OCI-LY7 (cell line): ENCODE measurements at regions not wholly inside any gene's neighbourhood (a gene's known extent, or its start where the extent isn't known, plus 50 kb on each side); places are given as distances from the start of the nearest gene placed in this dataset.

Experiments used
- BruUV-seq: library from RNA; stranded (reverse); fragments of 400-500 nt; replicated peaks from 2 replicates; lab custom pipeline; 2021; lab: Mats Ljungman, UMichigan
- CTCF ChIA-PET: fragments of 300-600 bp; sonication (Branson Sonifier 250); formaldehyde crosslinking; loops from one replicate; lab custom pipeline; 2022; ENCODE audit warnings: antibody characterized with exemption; ENCODE audit not compliant: unreplicated experiment; lab: Charles Lee
- POLR2A ChIA-PET: fragments of 300-600 bp; sonication (Branson Sonifier 250); formaldehyde crosslinking; loops from one replicate; lab custom pipeline; 2022; ENCODE audit warnings: antibody characterized with exemption; lab: Charles Lee
- DNase-seq: peaks from one replicate; pipeline ENCODE4 v3.0.0-alpha.2; 2015; ENCODE audit warnings: low spot score
- H2AFZ ChIP-seq: fragments of 200-600 bp; sonication (generic), shearing (Covaris generic); 2 replicates; pipeline ENCODE4 v1.6.1; 2014; ENCODE audit warnings: mild to moderate bottlenecking, antibody characterized with exemption, low read length, moderate library complexity
- H3K27ac ChIP-seq: fragments of 200-600 bp; sonication (generic); 2 replicates; pipeline ENCODE4 v1.5.1; 2014; ENCODE audit warnings: mixed run types, low read depth, mild to moderate bottlenecking, moderate library complexity, low read length, inconsistent platforms; ENCODE audit not compliant: poor library complexity, severe bottlenecking
- H3K36me3 ChIP-seq: fragments of 200-600 bp; sonication (generic); 2 replicates; pipeline ENCODE4 v1.6.1; 2014; ENCODE audit warnings: mild to moderate bottlenecking, antibody characterized with exemption, low read length, moderate library complexity, mixed read lengths; ENCODE audit not compliant: insufficient read depth
- H3K4me1 ChIP-seq: fragments of 200-600 bp; sonication (generic); 2 replicates; pipeline ENCODE4 v1.5.1; 2014; ENCODE audit warnings: mild to moderate bottlenecking, low read length; ENCODE audit not compliant: insufficient read depth, poor library complexity, severe bottlenecking
- H3K4me2 ChIP-seq: fragments of 200-600 bp; sonication (generic); 2 replicates; pipeline ENCODE4 v1.6.1; 2014; ENCODE audit warnings: mild to moderate bottlenecking, low read length
- H3K4me3 ChIP-seq: fragments of 200-600 bp; sonication (generic); 2 replicates; pipeline ENCODE4 v1.5.1; 2014; ENCODE audit warnings: mild to moderate bottlenecking, low read depth, low read length; ENCODE audit not compliant: poor library complexity, severe bottlenecking
- H3K79me2 ChIP-seq: fragments of 200-600 bp; sonication (generic); 2 replicates; pipeline ENCODE4 v1.6.1; 2016; ENCODE audit warnings: low read depth, mild to moderate bottlenecking, low read length, moderate library complexity, mixed read lengths; ENCODE audit not compliant: insufficient read depth
- H3K9me2 ChIP-seq: fragments of 200-600 bp; sonication (generic); 2 replicates; pipeline ENCODE4 v1.6.1; 2016; ENCODE audit warnings: mild to moderate bottlenecking, low read length, mixed read lengths; ENCODE audit not compliant: insufficient read depth
- H3K9me3 ChIP-seq: fragments of 200-600 bp; sonication (generic); 2 replicates; pipeline ENCODE4 v1.6.1; 2014; ENCODE audit warnings: mild to moderate bottlenecking, mixed run types, low read length, mixed read lengths
- H4K20me1 ChIP-seq: fragments of 200-600 bp; sonication (generic); 2 replicates; pipeline ENCODE4 v1.6.1; 2014; ENCODE audit warnings: mild to moderate bottlenecking, antibody characterized with exemption, low read length, moderate library complexity, mixed read lengths; ENCODE audit not compliant: insufficient read depth
- CTCF ChIP-seq: fragments of 200-600 bp; sonication (generic); conservative IDR thresholded peaks from 2 replicates; pipeline ENCODE4 v1.5.1; 2014; ENCODE audit warnings: mild to moderate bottlenecking, antibody characterized with exemption, low read length, moderate library complexity, mixed read lengths
- EZH2phosphoT487 ChIP-seq: fragments of 200-600 bp; sonication (generic); IDR thresholded peaks from 2 replicates; pipeline ENCODE4 v1.6.1; 2018; ENCODE audit warnings: low read depth, borderline replicate concordance, mild to moderate bottlenecking, mixed run types, antibody characterized with exemption, low read length, moderate library complexity, mixed read lengths
- intact Hi-C: fragments of 100-400 bp; cut with micrococcal nuclease; formaldehyde crosslinking; loops from one replicate; pipeline ENCODE4 v1.10.0; 2022; ENCODE audit not compliant: unreplicated experiment

GRCh38 chr3:84820126-84820525 lies 138.7 kb upstream of the CADM2 start:
- no peak for DNase-seq
- H3K9me2 ChIP-seq: no peaks in the 10 kb centered on the region
- H3K4me3 ChIP-seq: no peak overlapping the region
- intact Hi-C loops: no loop called here
- H3K27ac ChIP-seq: no peak overlapping the region
- no peaks in the 10 kb centered on the region for H3K4me1 ChIP-seq
- H2AFZ ChIP-seq: no peak overlapping the region
- no TSS peak for BruUV-seq
- ChIA-PET CTCF (no interaction called here), POLR2A (no interaction called here)
- H3K4me2 ChIP-seq: no peak overlapping the region
- H3K9me3 ChIP-seq: no peaks in the 10 kb centered on the region
- TF ChIP-seq EZH2phosphoT487: no peak
- no peaks in the 10 kb centered on the region for H3K79me2 ChIP-seq
- no peaks in the 10 kb centered on the region for H3K36me3 ChIP-seq
- no peaks in the 10 kb centered on the region for H4K20me1 ChIP-seq

- TF ChIP-seq CTCF: no peak
- TF ChIP-seq EZH2phosphoT487: no peak
- ChIA-PET CTCF (no interaction called here), POLR2A (interaction anchor here (0.9 kb wide), 1 partner anchor 13 kb away, joined by 5 read pairs; no protein-coding TSS in a partner anchor)
- DNase-seq: no peak
- Histone ChIP-seq H4K20me1 (no peaks in the 10 kb centered on the region), H3K79me2 (no peaks in the 10 kb centered on the region), H3K4me2 (no peak overlapping the region), H3K9me2 (no peaks in the 10 kb centered on the region), H3K4me3 (no peak overlapping the region), H3K36me3 (no peaks in the 10 kb centered on the region), H3K9me3 (no peaks in the 10 kb centered on the region), H3K4me1 (no peaks in the 10 kb centered on the region), H3K27ac (no peak overlapping the region), H2AFZ (no peak overlapping the region)
- intact Hi-C loops: no loop called here
- no TSS peak for BruUV-seq
These were observed 137.9 kb upstream of the CADM2 start for GRCh38 chr3:84820906-84821305.

- Histone ChIP-seq H3K9me2 (no peaks in the 10 kb centered on the region), H3K27ac (no peak overlapping the region), H3K4me1 (no peaks in the 10 kb centered on the region), H4K20me1 (no peaks in the 10 kb centered on the region), H3K4me3 (no peak overlapping the region), H3K9me3 (no peaks in the 10 kb centered on the region), H3K36me3 (no peaks in the 10 kb centered on the region), H2AFZ (no peak overlapping the region), H3K79me2 (no peaks in the 10 kb centered on the region), H3K4me2 (no peak overlapping the region)
- DNase-seq: no peak
- POLR2A ChIA-PET: interaction anchor here (0.6 kb wide), 1 partner anchor 17 kb away, joined by 3 read pairs; no protein-coding TSS in a partner anchor
- intact Hi-C loops: no loop called here
- no TSS peak for BruUV-seq
- no peak for TF ChIP-seq CTCF
- TF ChIP-seq EZH2phosphoT487: no peak
- CTCF ChIA-PET: no interaction called here
These were observed 133.0 kb upstream of the CADM2 start for GRCh38 chr3:84825817-84826216.
